ENCODE measurements at regions not wholly inside any gene's neighbourhood (a gene's known extent, or its start where the extent isn't known, plus 50 kb on each side); places are given as distances from the start of the nearest gene placed in this dataset.
"Not testable (repeated sequence)": the region's sequence is repeated elsewhere in the genome, so short reads cannot be mapped to it uniquely, and the experiment has no call there.

GRCh38 chr13:69274231-69274630 is 833.4 kb upstream of the ATXN8OS start:
- no peak for DNase-seq (ENCODE audit: low read depth)

GRCh38 chr13:69264362-69265334 is 843.0 kb upstream of the ATXN8OS start:
- no peak for DNase-seq (ENCODE audit: low read depth)

GRCh38 chr13:69243366-69243765 is 864.3 kb upstream of the ATXN8OS start:
- DNase-seq (ENCODE audit: low read depth) = no peak

- DNase-seq (ENCODE audit: low read depth) = no peak
Observed at GRCh38 chr13:69234171-69234570, 873.5 kb upstream of the ATXN8OS start.

- DNase-seq (ENCODE audit: low read depth) = no peak
Observed at GRCh38 chr13:69226427-69226826, 881.2 kb upstream of the ATXN8OS start.

GRCh38 chr13:69221633-69222498 is 885.8 kb upstream of the ATXN8OS start:
- not testable (repeated sequence) for DNase-seq (ENCODE audit: low read depth)

GRCh38 chr13:69213396-69213795 is 894.2 kb upstream of the ATXN8OS start:
- DNase-seq (ENCODE audit: low read depth) = no peak

- no peak for DNase-seq (ENCODE audit: low read depth)
Observed at GRCh38 chr13:69204620-69205019, 903.0 kb upstream of the ATXN8OS start.

- DNase-seq (ENCODE audit: low read depth) = no peak
Observed at GRCh38 chr13:69202996-69203395, 904.6 kb upstream of the ATXN8OS start.

- DNase-seq (ENCODE audit: low read depth) = no peak
Observed at GRCh38 chr13:69199664-69200063, 908.0 kb upstream of the ATXN8OS start.

GRCh38 chr13:69198706-69199105 is 908.9 kb upstream of the ATXN8OS start:
- no peak for DNase-seq (ENCODE audit: low read depth)

- no peak for DNase-seq (ENCODE audit: low read depth)
Observed at GRCh38 chr13:69194130-69194529, 913.5 kb upstream of the ATXN8OS start.

- DNase-seq (ENCODE audit: low read depth) = no peak
Observed at GRCh38 chr13:69180034-69180433, 927.6 kb upstream of the ATXN8OS start.

GRCh38 chr13:69178000-69178399 is 929.6 kb upstream of the ATXN8OS start:
- DNase-seq (ENCODE audit: low read depth) = no peak

- no peak for DNase-seq (ENCODE audit: low read depth)
Observed at GRCh38 chr13:69168436-69168835, 939.2 kb upstream of the ATXN8OS start.

GRCh38 chr13:69155136-69155535 is 952.5 kb upstream of the ATXN8OS start:
- DNase-seq (ENCODE audit: low read depth) = no peak

- DNase-seq (ENCODE audit: low read depth) = no peak
Observed at GRCh38 chr13:69142101-69142500, 965.5 kb upstream of the ATXN8OS start.

GRCh38 chr13:69124996-69125395 is 982.6 kb upstream of the ATXN8OS start:
- no peak for DNase-seq (ENCODE audit: low read depth)

- DNase-seq (ENCODE audit: low read depth) = no peak
Observed at GRCh38 chr13:69109891-69110525, 997.6 kb upstream of the ATXN8OS start.

- no peak for DNase-seq (ENCODE audit: low read depth)
Observed at GRCh38 chr13:69108486-69108885, 999.1 kb upstream of the ATXN8OS start.

- no peak for DNase-seq (ENCODE audit: low read depth)
Observed at GRCh38 chr13:69107436-69107835, 1000.2 kb upstream of the ATXN8OS start.

GRCh38 chr13:69101841-69102240 is 1005.8 kb upstream of the ATXN8OS start:
- no peak for DNase-seq (ENCODE audit: low read depth)

Data from LHCN-M2 (cell line).